MCF 10A (cell line): ENCODE measurements at regions not wholly inside any gene's neighbourhood (a gene's known extent, or its start where the extent isn't known, plus 50 kb on each side); places are given as distances from the start of the nearest gene placed in this dataset.

Experiments
- BruUV-seq: library from RNA; stranded (reverse); fragments of 400-500 nt; replicated peaks from 2 replicates; lab custom pipeline; 2021; lab: Mats Ljungman, UMichigan
- CTCF ChIA-PET: fragments of 300-600 bp; sonication (Branson Sonifier 250); formaldehyde crosslinking; extraction: SDS; loops from one replicate; lab custom pipeline; 2021; ENCODE audit warnings: antibody characterized with exemption, inconsistent platforms; lab: Yijun Ruan, JAX
- POLR2A ChIA-PET: fragments of 300-600, 350-650 bp; sonication (Branson Sonifier 250); formaldehyde crosslinking; extraction: SDS; loops from one replicate; lab custom pipeline; 2020; ENCODE audit warnings: antibody characterized with exemption, inconsistent platforms; lab: Yijun Ruan, JAX
- DNase-seq: peaks from one replicate; pipeline ENCODE4 v3.0.0-alpha.2; 2018; ENCODE audit not compliant: unreplicated experiment
- H3K27ac Mint-ChIP-seq: one replicate; pipeline ENCODE4 v1.8.0; 2022; ENCODE audit warnings: mild to moderate bottlenecking, low read depth, mixed read lengths; ENCODE audit not compliant: unreplicated experiment
- H3K27me3 Mint-ChIP-seq: one replicate; pipeline ENCODE4 v1.8.0; 2022; ENCODE audit warnings: mixed read lengths; ENCODE audit not compliant: insufficient read depth, unreplicated experiment
- H3K36me3 Mint-ChIP-seq: one replicate; pipeline ENCODE4 v1.8.0; 2022; ENCODE audit warnings: mild to moderate bottlenecking, moderate library complexity, mixed read lengths; ENCODE audit not compliant: insufficient read depth, unreplicated experiment
- H3K4me1 Mint-ChIP-seq: one replicate; pipeline ENCODE4 v1.8.0; 2022; ENCODE audit warnings: mixed read lengths; ENCODE audit not compliant: insufficient read depth, unreplicated experiment
- H3K4me3 Mint-ChIP-seq: one replicate; pipeline ENCODE4 v1.8.0; 2022; ENCODE audit warnings: mild to moderate bottlenecking, moderate library complexity, mixed read lengths; ENCODE audit not compliant: unreplicated experiment
- H3K9me3 Mint-ChIP-seq: one replicate; pipeline ENCODE4 v1.8.0; 2022; ENCODE audit warnings: mixed read lengths; ENCODE audit not compliant: unreplicated experiment
- CTCF ChIP-seq: fragments of 200-600 bp; IDR thresholded peaks from one replicate; pipeline ENCODE4 v1.8.0; 2022; ENCODE audit warnings: antibody characterized with exemption, mild to moderate bottlenecking; ENCODE audit not compliant: unreplicated experiment
- intact Hi-C: fragments of 100-400 bp; cut with micrococcal nuclease; formaldehyde crosslinking; loops from 2 replicates; pipeline ENCODE4 v1.14.1; 2022

GRCh38 chr10:94098896-94099295 is 105.2 kb downstream of the PLCE1 start:
- no peak overlapping the region for H3K4me3 Mint-ChIP-seq
- no peaks in the 10 kb centered on the region for H3K27me3 Mint-ChIP-seq
- CTCF ChIA-PET = interaction anchor here (0.9 kb wide), 1 partner anchor 18 kb away, joined by 3 read pairs; no protein-coding TSS in a partner anchor
- H3K27ac Mint-ChIP-seq = no peak overlapping the region
- peaks cover 6% of the 10 kb centered on the region for H3K4me1 Mint-ChIP-seq
- DNase-seq = no peak
- intact Hi-C loops = no loop called here
- no peak for TF ChIP-seq CTCF
- no TSS peak for BruUV-seq
- H3K36me3 Mint-ChIP-seq = no peaks in the 10 kb centered on the region
- no peaks in the 10 kb centered on the region for H3K9me3 Mint-ChIP-seq
- POLR2A ChIA-PET = no interaction called here

GRCh38 chr10:94101894-94102293 is 108.2 kb downstream of the PLCE1 start:
- H3K27ac Mint-ChIP-seq = no peak overlapping the region
- no peaks in the 10 kb centered on the region for H3K9me3 Mint-ChIP-seq
- H3K4me1 Mint-ChIP-seq = no peaks in the 10 kb centered on the region
- no peak for DNase-seq
- no peaks in the 10 kb centered on the region for H3K36me3 Mint-ChIP-seq
- intact Hi-C loops = no loop called here
- ChIA-PET POLR2A (interaction anchor here (1.0 kb wide), 1 partner anchor 18 kb away, joined by 4 read pairs; no protein-coding TSS in a partner anchor), CTCF (no interaction called here)
- no peaks in the 10 kb centered on the region for H3K27me3 Mint-ChIP-seq
- BruUV-seq = no TSS peak
- TF ChIP-seq CTCF = no peak
- no peak overlapping the region for H3K4me3 Mint-ChIP-seq

- H3K36me3 Mint-ChIP-seq = no peaks in the 10 kb centered on the region
- ChIA-PET CTCF (no interaction called here), POLR2A (no interaction called here)
- H3K27me3 Mint-ChIP-seq = no peaks in the 10 kb centered on the region
- H3K9me3 Mint-ChIP-seq = no peaks in the 10 kb centered on the region
- H3K27ac Mint-ChIP-seq = no peak overlapping the region
- no peak for TF ChIP-seq CTCF
- no TSS peak for BruUV-seq
- H3K4me1 Mint-ChIP-seq = no peaks in the 10 kb centered on the region
- DNase-seq = no peak
- H3K4me3 Mint-ChIP-seq = no peak overlapping the region
- intact Hi-C loops = no loop called here
These were observed 108.7 kb downstream of the PLCE1 start for GRCh38 chr10:94102436-94102835.

GRCh38 chr10:94103192-94103591 is 109.5 kb downstream of the PLCE1 start:
- H3K36me3 Mint-ChIP-seq = no peaks in the 10 kb centered on the region
- intact Hi-C loops = no loop called here
- H3K27ac Mint-ChIP-seq = no peak overlapping the region
- no peak for TF ChIP-seq CTCF
- no peak overlapping the region for H3K4me3 Mint-ChIP-seq
- BruUV-seq = no TSS peak
- H3K27me3 Mint-ChIP-seq = no peaks in the 10 kb centered on the region
- POLR2A ChIA-PET = no interaction called here
- no peaks in the 10 kb centered on the region for H3K4me1 Mint-ChIP-seq
- DNase-seq = no peak
- CTCF ChIA-PET = no interaction called here
- H3K9me3 Mint-ChIP-seq = no peaks in the 10 kb centered on the region
